H1 (cell line): ENCODE measurements at regions not wholly inside any gene's neighbourhood (a gene's known extent, or its start where the extent isn't known, plus 50 kb on each side); places are given as distances from the start of the nearest gene placed in this dataset.

Source experiments
- CTCF ChIA-PET: fragments of 300-600 bp; sonication (Branson Sonifier 250); formaldehyde crosslinking; loops from one replicate; lab custom pipeline; 2021; ENCODE audit not compliant: partially characterized antibody; lab: Charles Lee
- POLR2A ChIA-PET: fragments of 300-600 bp; sonication (Branson Sonifier 250); formaldehyde crosslinking; loops from one replicate; lab custom pipeline; 2021; ENCODE audit warnings: inconsistent platforms; ENCODE audit not compliant: partially characterized antibody; lab: Charles Lee
- DNase-seq, 2 experiments: peaks; one replicate each; pipeline versions ENCODE4 v3.0.0 to v3.0.0-alpha.2; 2010 to 2022; ENCODE audit warnings: low spot score in 2 of 2, low read depth in 1 of 2, mixed read lengths in 1 of 2
- FAIRE-seq: peaks from 2 replicates; lab custom pipeline; 2011; peaks lifted over from hg19 to GRCh38; lab: Jason Lieb, UNC
- H2AFZ ChIP-seq: 2 replicates; pipeline ENCODE4 v1.8.1; 2012; ENCODE audit warnings: low read length, inconsistent platforms
- H2AK5ac ChIP-seq: 2 replicates; pipeline ENCODE4 v1.6.1; 2013; ENCODE audit warnings: low read depth, low read length
- H2BK120ac ChIP-seq: replicated peaks from 2 replicates; pipeline ENCODE3; 2013; ENCODE audit warnings: low read depth, low read length, inconsistent platforms
- H2BK12ac ChIP-seq: 2 replicates; pipeline ENCODE4 v1.6.1; 2013; ENCODE audit warnings: low read depth, low read length
- H2BK15ac ChIP-seq: 2 replicates; pipeline ENCODE4 v1.6.1; 2013; ENCODE audit warnings: low read length
- H2BK20ac ChIP-seq: 2 replicates; pipeline ENCODE4 v1.6.1; 2013; ENCODE audit warnings: low read length
- H2BK5ac ChIP-seq: 2 replicates; pipeline ENCODE4 v1.6.1; 2013; ENCODE audit warnings: low read depth, low read length
- H3K14ac ChIP-seq: 2 replicates; pipeline ENCODE4 v1.6.1; 2013; ENCODE audit warnings: inconsistent platforms; ENCODE audit not compliant: insufficient read length
- H3K18ac ChIP-seq: 2 replicates; pipeline ENCODE4 v1.6.1; 2013; ENCODE audit warnings: low read length; ENCODE audit errors: extremely low read depth
- H3K23ac ChIP-seq: 2 replicates; pipeline ENCODE4 v1.6.1; 2013; ENCODE audit warnings: inconsistent platforms; ENCODE audit not compliant: insufficient read length
- H3K23me2 ChIP-seq: 2 replicates; pipeline ENCODE4 v1.6.1; 2013; ENCODE audit warnings: low read depth, low read length
- H3K27ac ChIP-seq: 2 replicates; pipeline ENCODE4 v1.6.1; 2011; ENCODE audit warnings: low read depth, low read length, inconsistent platforms
- H3K27me3 ChIP-seq, 4 experiments: replicated peaks in 1 of 4; 1 replicate in 1 of 4; 2 replicates in 3 of 4; pipeline versions ENCODE4 v1.6.1 to v1.8.1; 2011 to 2013; ENCODE audit warnings: low read length in 3 of 4, mild to moderate bottlenecking in 3 of 4, inconsistent platforms in 2 of 4, mixed read lengths in 2 of 4, moderate library complexity in 1 of 4; ENCODE audit not compliant: control insufficient read depth in 3 of 4, insufficient read depth in 3 of 4; ENCODE audit errors: extremely low read depth in 1 of 4
- H3K36me3 ChIP-seq, 4 experiments: 2 replicates each; pipeline versions ENCODE4 v1.6.1 to v1.8.1; 2011 to 2013; ENCODE audit warnings: mild to moderate bottlenecking in 4 of 4, low read length in 3 of 4, moderate library complexity in 2 of 4, control low read depth in 1 of 4, inconsistent platforms in 1 of 4; ENCODE audit not compliant: insufficient read depth in 4 of 4, control insufficient read depth in 2 of 4
- H3K4ac ChIP-seq: replicated peaks from 2 replicates; pipeline ENCODE3; 2013; ENCODE audit warnings: low read length, low read depth, mixed read lengths, inconsistent platforms; ENCODE audit not compliant: insufficient read length
- H3K4me1 ChIP-seq, 4 experiments: replicated peaks in 1 of 4; 1 replicate in 1 of 4; 2 replicates in 3 of 4; pipeline versions ENCODE4 v1.6.1 to v1.8.1; 2011 to 2013; ENCODE audit warnings: low read length in 3 of 4, inconsistent platforms in 2 of 4, mixed read lengths in 1 of 4; ENCODE audit not compliant: insufficient read depth in 4 of 4, control insufficient read depth in 3 of 4
- H3K4me2 ChIP-seq, 2 experiments: 2 replicates each; pipeline versions ENCODE4 v1.6.1 to v1.8.1; 2011 to 2013; ENCODE audit warnings: low read depth in 2 of 2, low read length in 2 of 2, control low read depth in 1 of 2, inconsistent platforms in 1 of 2, mild to moderate bottlenecking in 1 of 2; ENCODE audit not compliant: insufficient read depth in 1 of 2
- H3K4me3 ChIP-seq, 4 experiments: fragments of 200-600, 300-600 bp in 1 of 4; sonication (generic), shearing (Covaris generic), sonication (Bioruptor Twin) in 1 of 4; 2 replicates each; pipeline versions ENCODE4 v1.5.1 to v1.8.1; 2011 to 2016; ENCODE audit warnings: low read length in 4 of 4, low read depth in 3 of 4, control low read depth in 2 of 4, inconsistent platforms in 2 of 4, mild to moderate bottlenecking in 2 of 4, mixed read lengths in 1 of 4, moderate library complexity in 1 of 4; ENCODE audit not compliant: insufficient read depth in 2 of 4; ENCODE audit errors: extremely low read depth in 1 of 4
- H3K56ac ChIP-seq: replicated peaks from 2 replicates; pipeline ENCODE3; 2013; ENCODE audit warnings: low read depth, mild to moderate bottlenecking, mixed read lengths, low read length, inconsistent platforms; ENCODE audit not compliant: insufficient read length
- H3K79me1 ChIP-seq: 2 replicates; pipeline ENCODE4 v1.6.1; 2013; ENCODE audit warnings: low read depth, low read length, control low read depth
- H3K79me2 ChIP-seq, 2 experiments: 2 replicates each; pipeline versions ENCODE4 v1.6.1 to v1.8.1; 2012 to 2013; ENCODE audit warnings: low read length in 2 of 2, mild to moderate bottlenecking in 2 of 2, inconsistent platforms in 1 of 2; ENCODE audit not compliant: insufficient read depth in 2 of 2, control insufficient read depth in 1 of 2
- H3K9ac ChIP-seq, 4 experiments: replicated peaks in 1 of 4; 1 replicate in 1 of 4; 2 replicates in 3 of 4; pipeline versions ENCODE4 v1.6.1 to v1.8.1; 2011 to 2013; ENCODE audit warnings: low read depth in 3 of 4, low read length in 3 of 4, control low read depth in 2 of 4, mild to moderate bottlenecking in 2 of 4, moderate library complexity in 2 of 4, inconsistent platforms in 1 of 4; ENCODE audit errors: extremely low read depth in 1 of 4
- H3K9me3 ChIP-seq, 2 experiments: 2 replicates each; pipeline versions ENCODE4 v1.6.1 to v1.8.1; 2012 to 2013; ENCODE audit warnings: mild to moderate bottlenecking in 2 of 2, moderate library complexity in 2 of 2, control low read depth in 1 of 2, inconsistent platforms in 1 of 2, low read depth in 1 of 2, low read length in 1 of 2, mixed read lengths in 1 of 2; ENCODE audit not compliant: insufficient read depth in 2 of 2
- H4K20me1 ChIP-seq, 2 experiments: replicated peaks in 1 of 2; 2 replicates each; pipeline versions ENCODE3 to v1.8.1; 2011 to 2013; ENCODE audit warnings: inconsistent platforms in 2 of 2, low read length in 2 of 2, mild to moderate bottlenecking in 1 of 2; ENCODE audit not compliant: insufficient read depth in 2 of 2, control insufficient read depth in 1 of 2
- H4K5ac ChIP-seq: 2 replicates; pipeline ENCODE4 v1.6.1; 2013; ENCODE audit warnings: low read length, low read depth, mixed read lengths, inconsistent platforms; ENCODE audit not compliant: insufficient read length
- H4K8ac ChIP-seq: 2 replicates; pipeline ENCODE4 v1.8.0; 2013; ENCODE audit warnings: mild to moderate bottlenecking, moderate library complexity, low read length, inconsistent platforms; ENCODE audit not compliant: insufficient read depth; ENCODE audit errors: extremely low read depth
- H4K91ac ChIP-seq: replicated peaks from 2 replicates; pipeline ENCODE3; 2013; ENCODE audit warnings: low read length, mixed read lengths, inconsistent platforms; ENCODE audit not compliant: insufficient read length
- CBX5 ChIP-seq: fragments of 300-800, 300-1000 bp; sonication (generic); IDR thresholded peaks from 2 replicates; pipeline ENCODE4 v1.7.1; 2016; ENCODE audit warnings: antibody characterized with exemption, low read length, low read depth
- CBX8 ChIP-seq: fragments of 300-800, 300-1000 bp; sonication (generic); IDR thresholded peaks from 2 replicates; pipeline ENCODE4 v1.7.1; 2016; ENCODE audit warnings: low read depth, low read length, borderline replicate concordance
- CREB1 ChIP-seq: IDR thresholded peaks from 2 replicates; pipeline ENCODE4 v1.6.1; 2012; ENCODE audit warnings: inconsistent platforms
- CTBP2 ChIP-seq: IDR thresholded peaks from 2 replicates; pipeline ENCODE4 v1.7.0; 2011; ENCODE audit warnings: borderline replicate concordance, mild to moderate bottlenecking, moderate library complexity, mixed read lengths, low read length; ENCODE audit not compliant: insufficient read depth, insufficient read length
- EGR1 ChIP-seq: IDR thresholded peaks from 2 replicates; pipeline ENCODE4 v1.6.1; 2011; ENCODE audit warnings: low read depth, low read length, borderline replicate concordance
- EP300 ChIP-seq, 2 experiments: IDR thresholded peaks; 1 replicate in 1 of 2; 2 replicates in 1 of 2; pipeline ENCODE4 v1.6.1; 2011 to 2012; ENCODE audit warnings: low read depth in 2 of 2, low read length in 2 of 2, mild to moderate bottlenecking in 2 of 2, borderline replicate concordance in 1 of 2, inconsistent platforms in 1 of 2, moderate library complexity in 1 of 2
- GTF2F1 ChIP-seq: IDR thresholded peaks from 2 replicates; pipeline ENCODE4 v1.6.1; 2012; ENCODE audit warnings: low read depth, low read length, improper control_type of control experiment, borderline replicate concordance
- JUN ChIP-seq: IDR thresholded peaks from 2 replicates; pipeline ENCODE4 v1.6.1; 2011; ENCODE audit warnings: low read depth, mild to moderate bottlenecking, improper control_type of control experiment, low read length
- RBBP5 ChIP-seq: IDR thresholded peaks from 2 replicates; pipeline ENCODE4 v1.7.1; 2012; ENCODE audit warnings: low read depth, mild to moderate bottlenecking, inconsistent platforms, low read length, moderate library complexity, borderline replicate concordance
- RFX5 ChIP-seq: IDR thresholded peaks from 2 replicates; pipeline ENCODE4 v1.6.1; 2011; ENCODE audit warnings: low read depth, low read length, improper control_type of control experiment, borderline replicate concordance
- RNF2 ChIP-seq: fragments of 200-900, 300-1000 bp; sonication (generic); IDR thresholded peaks from 2 replicates; pipeline ENCODE4 v1.7.1; 2016; ENCODE audit warnings: borderline replicate concordance, low read depth, mild to moderate bottlenecking, antibody characterized with exemption, low read length; ENCODE audit not compliant: poor library complexity, severe bottlenecking; ENCODE audit errors: missing control alignments
- RXRA ChIP-seq: IDR thresholded peaks from 2 replicates; pipeline ENCODE4 v1.6.1; 2011; ENCODE audit warnings: low read depth, mild to moderate bottlenecking, low read length, moderate library complexity; ENCODE audit not compliant: insufficient read depth
- SIX5 ChIP-seq: IDR thresholded peaks from 2 replicates; pipeline ENCODE4 v1.6.1; 2011; ENCODE audit warnings: mild to moderate bottlenecking, low read depth, low read length
- SP2 ChIP-seq: IDR thresholded peaks from 2 replicates; pipeline ENCODE4 v1.6.1; 2012; ENCODE audit warnings: mild to moderate bottlenecking, low read length, inconsistent platforms
- ZNF274 ChIP-seq: IDR thresholded peaks from 2 replicates; pipeline ENCODE4 v1.7.0; 2012; ENCODE audit warnings: low read length, borderline replicate concordance; ENCODE audit errors: extremely low read depth
- TF ChIP-seq, protein P1 (sequence below): IDR thresholded peaks from 2 replicates; pipeline ENCODE4 v1.6.1; 2012; ENCODE audit warnings: inconsistent platforms

DNA sequence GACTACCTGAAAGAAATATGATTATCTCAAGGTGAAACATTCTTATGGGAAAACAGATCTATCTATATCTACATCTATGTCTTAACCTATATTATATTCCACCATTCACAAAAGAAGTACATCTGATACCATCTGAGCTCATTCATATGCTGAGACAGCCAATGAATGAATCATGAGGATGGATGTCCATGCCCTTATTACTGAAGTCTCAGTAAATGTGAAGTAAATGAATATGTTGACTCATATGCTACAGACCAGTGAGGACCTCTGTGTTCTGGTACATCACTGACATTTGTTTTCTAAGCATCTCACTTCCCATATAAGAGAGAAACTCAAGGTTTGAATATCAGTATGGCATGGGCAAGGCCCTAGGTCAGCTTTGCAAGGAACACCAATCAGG is 311.2 kb upstream of the TMC3 start:
- no peak overlapping the region for H2AFZ ChIP-seq
- no peak overlapping the region for H3K4ac ChIP-seq
- peaks cover 0 to 7% of the 10 kb centered on the region in 2 experiments; a peak in 1 of 4 replicates for H3K9me3 ChIP-seq
- no peaks in the 10 kb centered on the region for H3K79me1 ChIP-seq
- POLR2A ChIA-PET: interaction anchor here (0.7 kb wide), 1 partner anchor 17 kb away, joined by 3 read pairs; no protein-coding TSS in a partner anchor
- H3K14ac ChIP-seq: no peak overlapping the region
- H2BK120ac ChIP-seq: no peak overlapping the region
- H3K4me3 ChIP-seq: no peak overlapping the region
- no peak overlapping the region for H3K18ac ChIP-seq
- no peak overlapping the region for H2BK5ac ChIP-seq
- H3K9ac ChIP-seq: no peak overlapping the region
- H3K23me2 ChIP-seq: no peaks in the 10 kb centered on the region
- H3K4me1 ChIP-seq: no peaks in the 10 kb centered on the region
- H3K56ac ChIP-seq: no peak overlapping the region
- no peak overlapping the region for H4K8ac ChIP-seq
- H3K23ac ChIP-seq: no peak overlapping the region
- no peaks in the 10 kb centered on the region for H3K79me2 ChIP-seq
- H3K27ac ChIP-seq: no peak overlapping the region
- no peak overlapping the region for H2BK20ac ChIP-seq
- H3K4me2 ChIP-seq: no peak overlapping the region
- H4K20me1 ChIP-seq: no peaks in the 10 kb centered on the region
- no peak overlapping the region for H2BK15ac ChIP-seq
- H2AK5ac ChIP-seq: no peak overlapping the region
- CTCF ChIA-PET: no interaction called here
- H2BK12ac ChIP-seq: no peak overlapping the region
- H4K91ac ChIP-seq: no peak overlapping the region
- no peak overlapping the region for H4K5ac ChIP-seq
- DNase-seq (no peak), FAIRE-seq (no peak)
- H3K27me3 ChIP-seq: no peaks in the 10 kb centered on the region
- no peaks in the 10 kb centered on the region for H3K36me3 ChIP-seq
- TF ChIP-seq, protein P1, sequence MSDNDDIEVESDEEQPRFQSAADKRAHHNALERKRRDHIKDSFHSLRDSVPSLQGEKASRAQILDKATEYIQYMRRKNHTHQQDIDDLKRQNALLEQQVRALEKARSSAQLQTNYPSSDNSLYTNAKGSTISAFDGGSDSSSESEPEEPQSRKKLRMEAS: no peak
- TF ChIP-seq CREB1: no peak
- TF ChIP-seq SIX5: no peak
- TF ChIP-seq RXRA: no peak
- TF ChIP-seq RBBP5: no peak
- TF ChIP-seq RFX5: no peak
- TF ChIP-seq CBX8: no peak
- TF ChIP-seq SP2: no peak
- TF ChIP-seq JUN: no peak
- no peak for TF ChIP-seq CBX5
- TF ChIP-seq EGR1: no peak
- no peak for TF ChIP-seq RNF2
- no peak for TF ChIP-seq CTBP2
- no peak for TF ChIP-seq ZNF274
- no peak for TF ChIP-seq EP300 (IDR thresholded peaks at IDR 0.05; ENCODE audit: borderline replicate concordance in 1 of 2, low read depth in 2 of 2, low read length in 2 of 2)
- TF ChIP-seq GTF2F1: no peak
